SK-N-SH treated with all-trans-retinoic acid at 6 μM for 48 hours (cell line): ENCODE measurements at regions not wholly inside any gene's neighbourhood (a gene's known extent, or its start where the extent isn't known, plus 50 kb on each side); places are given as distances from the start of the nearest gene placed in this dataset.

Experiments used
- ATAC-seq: fragments of 200-7000 bp; cut with Tn5 transposase; 3 replicates; pipeline ENCODE4 v1.9.1; 2020; ENCODE audit warnings: mild to moderate bottlenecking, moderate library complexity
- ARNTL ChIP-seq: fragments of 450-650 bp; formaldehyde crosslinking; IDR thresholded peaks from 2 replicates; pipeline ENCODE4 v1.5.0; 2020; ENCODE audit warnings: low read depth, mild to moderate bottlenecking, moderate library complexity, borderline replicate concordance
- CSDC2 ChIP-seq: fragments of 250-450 bp; sonication (Bioruptor Pico); IDR thresholded peaks from 2 replicates; pipeline ENCODE4 v1.5.0; 2020; ENCODE audit warnings: mild to moderate bottlenecking, moderate library complexity
- CSRNP3 ChIP-seq: fragments of 250-450 bp; sonication (Bioruptor Pico); IDR thresholded peaks from 2 replicates; pipeline ENCODE4 v1.5.1; 2021; ENCODE audit warnings: mild to moderate bottlenecking, moderate library complexity
- ESRRG ChIP-seq: fragments of 250-450 bp; sonication (Bioruptor Pico); IDR thresholded peaks from 2 replicates; pipeline ENCODE4 v1.6.1; 2021; ENCODE audit warnings: mild to moderate bottlenecking
- GLIS3 ChIP-seq: fragments of 250-450 bp; sonication (Bioruptor Pico); IDR thresholded peaks from 2 replicates; pipeline ENCODE4 v1.5.0; 2020; ENCODE audit warnings: mild to moderate bottlenecking, moderate library complexity
- ISL1 ChIP-seq: fragments of 250-450 bp; sonication (Bioruptor Pico); IDR thresholded peaks from 2 replicates; pipeline ENCODE4 v2.1.2; 2022; ENCODE audit warnings: mild to moderate bottlenecking, moderate library complexity
- OSR1 ChIP-seq: fragments of 250-450 bp; sonication (Bioruptor Pico); IDR thresholded peaks from 2 replicates; pipeline ENCODE4 v1.8.0; 2022; ENCODE audit warnings: moderate library complexity, mild to moderate bottlenecking, inconsistent platforms
- POU6F1 ChIP-seq: fragments of 250-450 bp; sonication (Bioruptor Pico); IDR thresholded peaks from 2 replicates; pipeline ENCODE4 v1.8.0; 2021; ENCODE audit warnings: low read depth, mild to moderate bottlenecking, moderate library complexity, borderline replicate concordance
- PPARA ChIP-seq: fragments of 250-450 bp; sonication (Bioruptor Pico); IDR thresholded peaks from 2 replicates; pipeline ENCODE4 v1.5.0; 2020; ENCODE audit warnings: mild to moderate bottlenecking, borderline replicate concordance
- RARB ChIP-seq: fragments of 250-450 bp; sonication (Bioruptor Pico); IDR thresholded peaks from 2 replicates; pipeline ENCODE4 v1.8.0; 2021; ENCODE audit warnings: mild to moderate bottlenecking, moderate library complexity
- SNAI2 ChIP-seq: fragments of 250-450 bp; sonication (Bioruptor Pico); IDR thresholded peaks from 2 replicates; pipeline ENCODE4 v1.5.0; 2020; ENCODE audit warnings: mild to moderate bottlenecking, moderate library complexity
- TCF4 ChIP-seq: fragments of 250-450 bp; sonication (Bioruptor Pico); IDR thresholded peaks from 2 replicates; pipeline ENCODE4 v1.8.0; 2021; ENCODE audit warnings: mild to moderate bottlenecking, moderate library complexity, borderline replicate concordance
- TOX ChIP-seq: fragments of 250-450 bp; sonication (Bioruptor Pico); IDR thresholded peaks from 2 replicates; pipeline ENCODE4 v1.8.0; 2021; ENCODE audit warnings: mild to moderate bottlenecking, moderate library complexity, borderline replicate concordance
- ZC3H10 ChIP-seq: fragments of 250-450 bp; sonication (Bioruptor Pico); IDR thresholded peaks from 2 replicates; pipeline ENCODE4 v1.5.1; 2021; ENCODE audit warnings: mild to moderate bottlenecking, moderate library complexity
- ZNF70 ChIP-seq: fragments of 450-650 bp; formaldehyde crosslinking; IDR thresholded peaks from 2 replicates; pipeline ENCODE4 v1.5.0; 2020; ENCODE audit warnings: mild to moderate bottlenecking, moderate library complexity
- ZNF8 ChIP-seq: fragments of 450-650 bp; formaldehyde crosslinking; IDR thresholded peaks from 2 replicates; pipeline ENCODE4 v1.5.0; 2020; ENCODE audit warnings: mild to moderate bottlenecking, moderate library complexity
- TF ChIP-seq, protein P1 (sequence below): fragments of 250-450 bp; sonication (Bioruptor Pico); IDR thresholded peaks from 2 replicates; pipeline ENCODE4 v1.5.1; 2020; ENCODE audit warnings: low read depth, mild to moderate bottlenecking, moderate library complexity
- TF ChIP-seq, protein P2 (sequence below): fragments of 250-450 bp; sonication (Bioruptor Pico); IDR thresholded peaks from 2 replicates; pipeline ENCODE4 v1.8.0; 2020; ENCODE audit warnings: mild to moderate bottlenecking, moderate library complexity, borderline replicate concordance
- TF ChIP-seq, protein P3 (sequence below): fragments of 250-450 bp; sonication (Bioruptor Pico); IDR thresholded peaks from 2 replicates; pipeline ENCODE4 v1.5.0; 2020; ENCODE audit warnings: mild to moderate bottlenecking, moderate library complexity

DNA sequence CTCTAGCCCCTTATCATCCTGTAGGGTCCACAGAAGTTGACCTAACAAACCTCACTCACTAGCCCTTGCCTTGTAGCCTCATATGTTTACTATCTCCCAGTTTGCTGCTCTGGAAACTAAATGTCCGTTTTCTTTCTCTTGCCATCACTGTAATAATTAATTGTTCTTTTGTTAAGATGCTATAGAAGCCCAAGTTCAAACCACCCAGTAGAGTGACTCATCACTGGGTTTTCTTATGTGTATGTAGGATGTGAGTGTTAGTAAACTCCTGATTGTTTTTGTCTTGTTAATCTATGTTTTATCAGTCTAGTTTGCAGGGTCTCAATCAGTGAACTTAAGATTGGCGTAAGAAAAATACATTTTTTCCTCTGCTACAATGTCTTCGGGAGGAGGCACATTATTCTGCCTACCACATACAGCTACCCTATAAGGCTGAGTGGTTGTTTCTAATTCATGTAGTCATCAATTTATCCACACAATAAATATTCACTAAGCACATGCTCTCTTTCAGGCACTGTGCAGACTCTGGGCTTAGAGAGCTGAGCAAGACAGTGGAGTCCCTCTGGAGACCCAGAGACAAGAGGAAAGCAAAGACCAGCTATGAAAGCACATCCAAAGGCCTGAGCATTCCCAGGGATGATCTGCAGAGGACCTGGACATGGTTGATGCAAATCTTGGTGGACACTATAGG is 474.1 kb upstream of the AKR1E2 start:
- ATAC-seq: peak; percentile 33
- TF ChIP-seq CSRNP3 (CRISPR knock-in tag) (no peak), SNAI2 (CRISPR knock-in tag) (no peak), PPARA (CRISPR knock-in tag) (no peak), POU6F1 (CRISPR knock-in tag) (no peak)

- TF ChIP-seq TOX (CRISPR knock-in tag) (no peak), PPARA (CRISPR knock-in tag) (no peak), CSRNP3 (CRISPR knock-in tag) (no peak), ZNF8 (no peak), TCF4 (no peak), ISL1 (CRISPR knock-in tag) (no peak), CSDC2 (no peak), SNAI2 (CRISPR knock-in tag) (no peak), ZNF70 (CRISPR knock-in tag) (no peak)
- TF ChIP-seq, protein P1, sequence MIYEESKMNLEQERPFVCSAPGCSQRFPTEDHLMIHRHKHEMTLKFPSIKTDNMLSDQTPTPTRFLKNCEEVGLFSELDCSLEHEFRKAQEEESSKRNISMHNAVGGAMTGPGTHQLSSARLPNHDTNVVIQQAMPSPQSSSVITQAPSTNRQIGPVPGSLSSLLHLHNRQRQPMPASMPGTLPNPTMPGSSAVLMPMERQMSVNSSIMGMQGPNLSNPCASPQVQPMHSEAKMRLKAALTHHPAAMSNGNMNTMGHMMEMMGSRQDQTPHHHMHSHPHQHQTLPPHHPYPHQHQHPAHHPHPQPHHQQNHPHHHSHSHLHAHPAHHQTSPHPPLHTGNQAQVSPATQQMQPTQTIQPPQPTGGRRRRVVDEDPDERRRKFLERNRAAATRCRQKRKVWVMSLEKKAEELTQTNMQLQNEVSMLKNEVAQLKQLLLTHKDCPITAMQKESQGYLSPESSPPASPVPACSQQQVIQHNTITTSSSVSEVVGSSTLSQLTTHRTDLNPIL (CRISPR knock-in tag): no peak
- TF ChIP-seq, protein P2, sequence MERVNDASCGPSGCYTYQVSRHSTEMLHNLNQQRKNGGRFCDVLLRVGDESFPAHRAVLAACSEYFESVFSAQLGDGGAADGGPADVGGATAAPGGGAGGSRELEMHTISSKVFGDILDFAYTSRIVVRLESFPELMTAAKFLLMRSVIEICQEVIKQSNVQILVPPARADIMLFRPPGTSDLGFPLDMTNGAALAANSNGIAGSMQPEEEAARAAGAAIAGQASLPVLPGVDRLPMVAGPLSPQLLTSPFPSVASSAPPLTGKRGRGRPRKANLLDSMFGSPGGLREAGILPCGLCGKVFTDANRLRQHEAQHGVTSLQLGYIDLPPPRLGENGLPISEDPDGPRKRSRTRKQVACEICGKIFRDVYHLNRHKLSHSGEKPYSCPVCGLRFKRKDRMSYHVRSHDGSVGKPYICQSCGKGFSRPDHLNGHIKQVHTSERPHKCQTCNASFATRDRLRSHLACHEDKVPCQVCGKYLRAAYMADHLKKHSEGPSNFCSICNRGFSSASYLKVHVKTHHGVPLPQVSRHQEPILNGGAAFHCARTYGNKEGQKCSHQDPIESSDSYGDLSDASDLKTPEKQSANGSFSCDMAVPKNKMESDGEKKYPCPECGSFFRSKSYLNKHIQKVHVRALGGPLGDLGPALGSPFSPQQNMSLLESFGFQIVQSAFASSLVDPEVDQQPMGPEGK (CRISPR knock-in tag): no peak
- no peak for ATAC-seq
Observed at GRCh38 chr10:4347397-4347796, 478.6 kb upstream of the AKR1E2 start.

GRCh38 chr10:4345877-4346646 is 479.9 kb upstream of the AKR1E2 start:
- TF ChIP-seq, protein P1 (CRISPR knock-in tag): no peak
- TF ChIP-seq SNAI2 (CRISPR knock-in tag) (no peak), ESRRG (CRISPR knock-in tag) (no peak), TCF4 (no peak), CSDC2 (no peak), OSR1 (CRISPR knock-in tag) (no peak), RARB (no peak), ARNTL (CRISPR knock-in tag) (no peak), ZNF8 (no peak), ZC3H10 (CRISPR knock-in tag) (no peak), GLIS3 (no peak), POU6F1 (CRISPR knock-in tag) (no peak)
- TF ChIP-seq, protein P3, sequence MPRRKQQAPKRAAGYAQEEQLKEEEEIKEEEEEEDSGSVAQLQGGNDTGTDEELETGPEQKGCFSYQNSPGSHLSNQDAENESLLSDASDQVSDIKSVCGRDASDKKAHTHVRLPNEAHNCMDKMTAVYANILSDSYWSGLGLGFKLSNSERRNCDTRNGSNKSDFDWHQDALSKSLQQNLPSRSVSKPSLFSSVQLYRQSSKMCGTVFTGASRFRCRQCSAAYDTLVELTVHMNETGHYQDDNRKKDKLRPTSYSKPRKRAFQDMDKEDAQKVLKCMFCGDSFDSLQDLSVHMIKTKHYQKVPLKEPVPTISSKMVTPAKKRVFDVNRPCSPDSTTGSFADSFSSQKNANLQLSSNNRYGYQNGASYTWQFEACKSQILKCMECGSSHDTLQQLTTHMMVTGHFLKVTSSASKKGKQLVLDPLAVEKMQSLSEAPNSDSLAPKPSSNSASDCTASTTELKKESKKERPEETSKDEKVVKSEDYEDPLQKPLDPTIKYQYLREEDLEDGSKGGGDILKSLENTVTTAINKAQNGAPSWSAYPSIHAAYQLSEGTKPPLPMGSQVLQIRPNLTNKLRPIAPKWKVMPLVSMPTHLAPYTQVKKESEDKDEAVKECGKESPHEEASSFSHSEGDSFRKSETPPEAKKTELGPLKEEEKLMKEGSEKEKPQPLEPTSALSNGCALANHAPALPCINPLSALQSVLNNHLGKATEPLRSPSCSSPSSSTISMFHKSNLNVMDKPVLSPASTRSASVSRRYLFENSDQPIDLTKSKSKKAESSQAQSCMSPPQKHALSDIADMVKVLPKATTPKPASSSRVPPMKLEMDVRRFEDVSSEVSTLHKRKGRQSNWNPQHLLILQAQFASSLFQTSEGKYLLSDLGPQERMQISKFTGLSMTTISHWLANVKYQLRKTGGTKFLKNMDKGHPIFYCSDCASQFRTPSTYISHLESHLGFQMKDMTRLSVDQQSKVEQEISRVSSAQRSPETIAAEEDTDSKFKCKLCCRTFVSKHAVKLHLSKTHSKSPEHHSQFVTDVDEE (CRISPR knock-in tag): no peak
- ATAC-seq: no peak
